Ramos (cell line): ENCODE measurements at regions not wholly inside any gene's neighbourhood (a gene's known extent, or its start where the extent isn't known, plus 50 kb on each side); places are given as distances from the start of the nearest gene placed in this dataset.

Source experiments
- in situ Hi-C: fragments of 300-500 bp; cut with MboI; formaldehyde crosslinking; loops from one replicate; pipeline ENCODE4 v1.14.3; 2022; ENCODE audit warnings: low sequenced_read_pairs; ENCODE audit not compliant: unreplicated experiment

GRCh38 chr9:82148426-82148810, 159.8 kb downstream of the SPATA31D1 start:
- in situ Hi-C loops: no loop called here

- in situ Hi-C loops: no loop called here
Observed at GRCh38 chr9:82148901-82149461, 160.4 kb downstream of the SPATA31D1 start.

GRCh38 chr9:82149501-82149946, 161.0 kb downstream of the SPATA31D1 start:
- in situ Hi-C loops: no loop called here

- in situ Hi-C loops: no loop called here
Observed at GRCh38 chr9:82152181-82152580, 163.6 kb downstream of the SPATA31D1 start.

GRCh38 chr9:82153032-82153431, 164.5 kb downstream of the SPATA31D1 start:
- in situ Hi-C loops: no loop called here

- in situ Hi-C loops: no loop called here
Observed at GRCh38 chr9:82154573-82154972, 166.0 kb downstream of the SPATA31D1 start.

GRCh38 chr9:82161876-82162275, 173.3 kb downstream of the SPATA31D1 start:
- in situ Hi-C loops: no loop called here

GRCh38 chr9:82164159-82164558, 175.6 kb downstream of the SPATA31D1 start:
- in situ Hi-C loops: no loop called here

GRCh38 chr9:82167296-82167695, 178.7 kb downstream of the SPATA31D1 start:
- in situ Hi-C loops: no loop called here

- in situ Hi-C loops: no loop called here
Observed at GRCh38 chr9:82168585-82168984, 180.0 kb downstream of the SPATA31D1 start.

- in situ Hi-C loops: no loop called here
Observed at GRCh38 chr9:82170866-82171265, 182.3 kb downstream of the SPATA31D1 start.

- in situ Hi-C loops: no loop called here
Observed at GRCh38 chr9:82171271-82171670, 182.7 kb downstream of the SPATA31D1 start.

GRCh38 chr9:82180711-82181110, 192.1 kb downstream of the SPATA31D1 start:
- in situ Hi-C loops: loop anchor here (10.0 kb wide), 1 partner anchor 46 kb away; no protein-coding TSS in a partner anchor

- in situ Hi-C loops: loop anchor here (10.0 kb wide), 1 partner anchor 49 kb away; no protein-coding TSS in a partner anchor
Observed at GRCh38 chr9:82183181-82183860, 194.7 kb downstream of the SPATA31D1 start.

- in situ Hi-C loops: loop anchor here (10.0 kb wide), 1 partner anchor 50 kb away; no protein-coding TSS in a partner anchor
Observed at GRCh38 chr9:82184524-82184923, 196.0 kb downstream of the SPATA31D1 start.

GRCh38 chr9:82188817-82189216, 200.2 kb downstream of the SPATA31D1 start:
- in situ Hi-C loops: loop anchor here (10.0 kb wide), 1 partner anchor 54 kb away; no protein-coding TSS in a partner anchor

- in situ Hi-C loops: no loop called here
Observed at GRCh38 chr9:82191082-82191770, 202.7 kb downstream of the SPATA31D1 start.

- in situ Hi-C loops: no loop called here
Observed at GRCh38 chr9:82192211-82192610, 203.6 kb downstream of the SPATA31D1 start.

- in situ Hi-C loops: no loop called here
Observed at GRCh38 chr9:82196622-82197441, 208.3 kb downstream of the SPATA31D1 start.

- in situ Hi-C loops: no loop called here
Observed at GRCh38 chr9:82201196-82201595, 212.6 kb downstream of the SPATA31D1 start.
